PC-3 (cell line): ENCODE measurements at regions not wholly inside any gene's neighbourhood (a gene's known extent, or its start where the extent isn't known, plus 50 kb on each side); places are given as distances from the start of the nearest gene placed in this dataset.

Experiments
- EZH2 ChIP-seq: fragments of 300-600 bp; sonication (generic); IDR thresholded peaks from one replicate; pipeline ENCODE4 v1.6.1; 2017; ENCODE audit warnings: antibody characterized with exemption, mild to moderate bottlenecking, low read length; ENCODE audit not compliant: unreplicated experiment
- EZH2phosphoT487 ChIP-seq: fragments of 300-600 bp; sonication (generic); IDR thresholded peaks from 2 replicates; pipeline ENCODE4 v1.6.1; 2018; ENCODE audit warnings: mild to moderate bottlenecking, antibody characterized with exemption, low read length, borderline replicate concordance
- TF ChIP-seq, protein P1 (sequence below): fragments of 300-600 bp; sonication (generic); conservative IDR thresholded peaks from 2 replicates; pipeline ENCODE4 v1.5.1; 2017; ENCODE audit warnings: antibody characterized with exemption, low read depth, mild to moderate bottlenecking, low read length

GRCh38 chr4:3705236-3705987, 60.8 kb upstream of the ADRA2C start:
- TF ChIP-seq, protein P1, sequence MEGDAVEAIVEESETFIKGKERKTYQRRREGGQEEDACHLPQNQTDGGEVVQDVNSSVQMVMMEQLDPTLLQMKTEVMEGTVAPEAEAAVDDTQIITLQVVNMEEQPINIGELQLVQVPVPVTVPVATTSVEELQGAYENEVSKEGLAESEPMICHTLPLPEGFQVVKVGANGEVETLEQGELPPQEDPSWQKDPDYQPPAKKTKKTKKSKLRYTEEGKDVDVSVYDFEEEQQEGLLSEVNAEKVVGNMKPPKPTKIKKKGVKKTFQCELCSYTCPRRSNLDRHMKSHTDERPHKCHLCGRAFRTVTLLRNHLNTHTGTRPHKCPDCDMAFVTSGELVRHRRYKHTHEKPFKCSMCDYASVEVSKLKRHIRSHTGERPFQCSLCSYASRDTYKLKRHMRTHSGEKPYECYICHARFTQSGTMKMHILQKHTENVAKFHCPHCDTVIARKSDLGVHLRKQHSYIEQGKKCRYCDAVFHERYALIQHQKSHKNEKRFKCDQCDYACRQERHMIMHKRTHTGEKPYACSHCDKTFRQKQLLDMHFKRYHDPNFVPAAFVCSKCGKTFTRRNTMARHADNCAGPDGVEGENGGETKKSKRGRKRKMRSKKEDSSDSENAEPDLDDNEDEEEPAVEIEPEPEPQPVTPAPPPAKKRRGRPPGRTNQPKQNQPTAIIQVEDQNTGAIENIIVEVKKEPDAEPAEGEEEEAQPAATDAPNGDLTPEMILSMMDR = no peak
- TF ChIP-seq EZH2 = no peak
- TF ChIP-seq EZH2phosphoT487 = no peak
